Heart right ventricle (tissue), 16 donors: ENCODE measurements at regions not wholly inside any gene's neighbourhood (a gene's known extent, or its start where the extent isn't known, plus 50 kb on each side); places are given as distances from the start of the nearest gene placed in this dataset.
"Not testable (repeated sequence)": the region's sequence is repeated elsewhere in the genome, so short reads cannot be mapped to it uniquely, and the experiment has no call there.

Experiments
- ATAC-seq, 8 donors: fragments of 200-7000 bp; cut with Tn5 transposase; one replicate each; pipeline ENCODE4 v1.9.1; 2020; ENCODE audit warnings: mild to moderate bottlenecking in 8 of 8, moderate library complexity in 8 of 8, moderate number of reproducible peaks in 1 of 8
- DNase-seq, 2 donors: peaks; one replicate each; pipeline ENCODE4 v3.0.0-alpha.2; 2020
- H3K27ac ChIP-seq, 10 donors: fragments of 200-600 bp; sonication (generic) in 2 of 10; one replicate each; pipeline versions ENCODE4 v1.5.0 to v1.8.0; 2020 to 2022; ENCODE audit warnings: mild to moderate bottlenecking in 3 of 10
- H3K27me3 ChIP-seq, 7 donors: fragments of 200-600 bp; one replicate each; pipeline ENCODE4 v1.8.0; 2021 to 2022; ENCODE audit warnings: mild to moderate bottlenecking in 2 of 7
- H3K36me3 ChIP-seq, 9 donors: fragments of 200-600 bp; sonication (generic) in 1 of 9; one replicate each; pipeline versions ENCODE4 v1.5.0 to v1.8.0; 2020 to 2022; ENCODE audit warnings: mild to moderate bottlenecking in 2 of 9
- H3K4me1 ChIP-seq, 9 donors: fragments of 200-600 bp; sonication (generic) in 1 of 9; one replicate each; pipeline versions ENCODE4 v1.5.0 to v1.8.0; 2020 to 2022; ENCODE audit warnings: mild to moderate bottlenecking in 4 of 9
- H3K4me3 ChIP-seq, 10 donors: fragments of 200-600 bp; sonication (generic) in 2 of 10; one replicate each; pipeline versions ENCODE4 v1.5.0 to v1.8.0; 2020 to 2022; ENCODE audit warnings: mild to moderate bottlenecking in 7 of 10, moderate library complexity in 2 of 10
- H3K9me3 ChIP-seq, 11 donors: fragments of 200-600 bp in 10 of 11; sonication (generic) in 2 of 11; one replicate each; pipeline versions ENCODE4 v1.5.0 to v1.8.0; 2013 to 2022; ENCODE audit warnings: mild to moderate bottlenecking in 2 of 11, control low read depth in 1 of 11, moderate library complexity in 1 of 11
- WGBS, 2 donors: extraction: QIAGEN DNeasy Blood & Tissue Kit; methylation state at CpG; one replicate each; pipeline ENCODE4 v1.1.7; 2013; ENCODE audit warnings: inconsistent platforms in 1 of 2; 5-methylcytosine and 5-hydroxymethylcytosine counted together
- intact Hi-C, 10 donors: fragments of 100-400 bp; cut with DNase I; formaldehyde crosslinking; loops; one replicate each; pipeline versions ENCODE4 v1.11.1 to v1.14.2; 2022
- TF ChIP-seq, protein P1 (sequence below), 9 donors: fragments of 200-600 bp; sonication (generic) in 2 of 9; IDR thresholded peaks; one replicate each; pipeline versions ENCODE4 v1.5.0 to v1.8.0; 2021 to 2022; ENCODE audit warnings: antibody characterized with exemption in 9 of 9, mild to moderate bottlenecking in 5 of 9, moderate library complexity in 1 of 9
- donor health status: Arrhythmogenic right ventricular cardiomyopathy.
- donor health status: ischemic (EF 13 %, LVEDD 7.1; RV severe dilation, severe dysfunction).
- donor health status: healthy with polysubstance abuse.
- donor health status: DM: no; HTN: yes; CAD: no.
- donor health status: DM: no; HTN: no; CAD: no.
- donor health status: ischemic (EF 25% LVEDD 6.9; RV normal size, moderate dysfunction).
- donor health status: ischemic (EF 25% LVEDD 5.7; RV mildly dilated, moderate dysfunction).
- donor health status: healthy.
- donor health status: DM: yes; HTN: yes; CAD: no.
- donor health status: Ischemic cardiomyopathy.
- donor health status: ischemic (EF 35%, LVEDD 5.7; RV mildly dilated, moderate dysfunction).
- donor health status: nonischemic (EF 11% LVEDD 7.7; RV severe dilation, severe dysfunction).
- donor health status: DM: yes; HTN: yes; CAD: no.
- donor health status: PGD.
- donor health status: ischemic (EF 29% LVEDD 5.4; RV normal size, mild dysfunction).
- donor health status: nonischemic (EF 23%, LVEDD 6.1; RV moderate dilation, normal function).

DNA sequence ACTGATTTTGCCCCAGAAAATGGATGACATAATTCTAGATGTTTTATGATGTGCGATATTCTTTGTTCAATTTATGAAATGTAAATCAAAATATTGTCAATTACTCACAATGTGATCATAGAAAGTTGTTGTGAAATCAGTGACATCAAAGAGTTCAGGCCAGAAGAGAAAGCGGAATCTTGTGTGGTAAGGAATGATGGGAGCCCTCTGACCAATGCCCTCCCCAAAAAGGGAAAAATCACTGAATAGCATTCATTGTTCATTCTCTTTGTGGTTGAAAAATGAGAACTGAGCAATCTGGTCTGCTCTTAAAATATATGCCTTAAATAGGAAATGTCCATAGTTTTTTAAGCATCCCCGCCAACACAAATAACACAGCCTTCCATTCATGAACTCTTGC, 247.1 kb upstream of the GRIK2 start:
- ATAC-seq (no peak), DNase-seq (no peak)
- Histone ChIP-seq H3K4me3 (no peak overlapping the region), H3K4me1 (no peaks in the 10 kb centered on the region), H3K36me3 (no peaks in the 10 kb centered on the region), H3K27me3 (no peaks in the 10 kb centered on the region), H3K27ac (no peak overlapping the region), H3K9me3 (peaks cover 0 to 3% (median 0%) of the 10 kb centered on the region in 11 donors)
- intact Hi-C loops = no loop called here
- WGBS, 2 donors = 74 to 84% methylated on average over 3 of the region's 3 CpGs
- TF ChIP-seq, protein P1, sequence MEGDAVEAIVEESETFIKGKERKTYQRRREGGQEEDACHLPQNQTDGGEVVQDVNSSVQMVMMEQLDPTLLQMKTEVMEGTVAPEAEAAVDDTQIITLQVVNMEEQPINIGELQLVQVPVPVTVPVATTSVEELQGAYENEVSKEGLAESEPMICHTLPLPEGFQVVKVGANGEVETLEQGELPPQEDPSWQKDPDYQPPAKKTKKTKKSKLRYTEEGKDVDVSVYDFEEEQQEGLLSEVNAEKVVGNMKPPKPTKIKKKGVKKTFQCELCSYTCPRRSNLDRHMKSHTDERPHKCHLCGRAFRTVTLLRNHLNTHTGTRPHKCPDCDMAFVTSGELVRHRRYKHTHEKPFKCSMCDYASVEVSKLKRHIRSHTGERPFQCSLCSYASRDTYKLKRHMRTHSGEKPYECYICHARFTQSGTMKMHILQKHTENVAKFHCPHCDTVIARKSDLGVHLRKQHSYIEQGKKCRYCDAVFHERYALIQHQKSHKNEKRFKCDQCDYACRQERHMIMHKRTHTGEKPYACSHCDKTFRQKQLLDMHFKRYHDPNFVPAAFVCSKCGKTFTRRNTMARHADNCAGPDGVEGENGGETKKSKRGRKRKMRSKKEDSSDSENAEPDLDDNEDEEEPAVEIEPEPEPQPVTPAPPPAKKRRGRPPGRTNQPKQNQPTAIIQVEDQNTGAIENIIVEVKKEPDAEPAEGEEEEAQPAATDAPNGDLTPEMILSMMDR (IDR thresholded peaks at IDR 0.05) = no peak

DNA sequence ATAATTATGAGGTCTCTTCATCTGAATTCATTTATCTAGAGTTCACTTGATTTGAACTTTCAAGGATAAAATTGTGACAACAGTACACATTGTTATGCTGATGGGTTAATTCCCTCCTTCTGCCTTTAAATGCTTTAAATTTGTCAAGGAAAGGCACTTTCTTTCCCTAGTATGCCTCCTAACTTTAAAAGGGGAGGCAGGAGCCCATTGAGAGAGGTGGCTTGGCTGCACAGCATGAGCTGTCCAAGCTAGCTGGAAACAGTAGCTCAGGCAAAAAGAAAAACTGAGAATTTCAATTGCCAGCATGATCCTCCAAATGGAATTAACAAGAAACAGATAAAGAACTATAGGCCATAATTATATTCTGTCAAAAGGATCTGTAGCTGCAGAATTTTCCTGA, 243.3 kb upstream of the GRIK2 start:
- intact Hi-C loops = no loop called here
- Histone ChIP-seq H3K4me1 (no peaks in the 10 kb centered on the region), H3K27me3 (no peaks in the 10 kb centered on the region), H3K4me3 (no peak overlapping the region), H3K9me3 (peaks cover 0 to 10% (median 0%) of the 10 kb centered on the region in 11 donors), H3K27ac (no peak overlapping the region), H3K36me3 (no peaks in the 10 kb centered on the region)
- TF ChIP-seq, protein P1 (IDR thresholded peaks at IDR 0.05) = no peak
- DNase-seq (no peak), ATAC-seq (no peak)

DNA sequence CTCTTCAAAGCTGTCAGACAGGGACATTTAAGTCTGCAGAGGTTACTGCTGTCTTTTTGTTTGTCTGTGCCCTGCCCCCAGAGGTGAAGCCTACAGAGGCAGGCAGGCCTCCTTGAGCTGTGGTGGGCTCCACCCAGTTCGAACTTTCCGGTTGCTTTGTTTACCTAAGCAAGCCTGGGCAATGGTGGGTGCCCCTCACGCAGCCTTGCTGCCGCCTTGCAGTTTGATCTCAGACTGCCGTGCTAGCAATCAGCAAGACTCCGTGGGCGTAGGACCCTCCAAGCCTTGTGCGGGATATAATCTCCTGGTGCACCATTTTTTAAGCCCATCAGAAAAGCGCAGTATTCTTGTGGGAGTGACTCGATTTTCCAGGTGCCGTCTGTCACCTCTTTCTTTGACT, 235.9 kb upstream of the GRIK2 start:
- H3K4me3 ChIP-seq, H3K27ac ChIP-seq, DNase-seq, H3K4me1 ChIP-seq, H3K36me3 ChIP-seq, H3K9me3 ChIP-seq, intact Hi-C loops, ATAC-seq, H3K27me3 ChIP-seq: not testable (repeated sequence)
- WGBS, 2 donors = 88 to 93% methylated on average over 11 of the region's 11 CpGs

DNA sequence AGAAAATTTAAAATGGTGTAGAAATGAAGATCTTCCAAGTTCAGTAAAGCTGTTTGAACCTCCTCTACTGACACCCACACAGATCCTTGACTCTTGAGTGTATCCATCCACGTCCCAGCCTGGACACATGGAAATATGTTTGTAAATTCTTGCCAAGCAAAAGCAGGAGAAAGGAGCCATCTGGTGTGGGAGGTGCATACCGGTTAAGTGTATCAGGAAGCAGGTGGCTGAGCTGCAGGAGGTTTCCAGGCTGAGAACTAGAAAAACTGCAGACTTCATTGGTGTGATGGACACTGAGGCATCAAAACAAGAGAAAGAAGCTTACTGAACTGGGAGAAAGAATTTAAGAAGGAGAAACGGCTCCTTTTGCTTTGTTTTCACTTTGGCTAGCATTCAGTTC, 229.9 kb upstream of the GRIK2 start:
- no peaks in the 10 kb centered on the region for H3K4me1 ChIP-seq
- TF ChIP-seq, protein P1 (IDR thresholded peaks at IDR 0.05) = no peak
- 31 to 43% methylated on average over 3 of the region's 3 CpGs for WGBS, 2 donors
- no peaks in the 10 kb centered on the region for H3K36me3 ChIP-seq
- no peak overlapping the region for H3K27ac ChIP-seq
- DNase-seq = no peak
- intact Hi-C loops = no loop called here
- ATAC-seq = no peak
- no peak overlapping the region for H3K4me3 ChIP-seq
- H3K9me3 ChIP-seq = no peaks in the 10 kb centered on the region
- H3K27me3 ChIP-seq = no peaks in the 10 kb centered on the region

DNA sequence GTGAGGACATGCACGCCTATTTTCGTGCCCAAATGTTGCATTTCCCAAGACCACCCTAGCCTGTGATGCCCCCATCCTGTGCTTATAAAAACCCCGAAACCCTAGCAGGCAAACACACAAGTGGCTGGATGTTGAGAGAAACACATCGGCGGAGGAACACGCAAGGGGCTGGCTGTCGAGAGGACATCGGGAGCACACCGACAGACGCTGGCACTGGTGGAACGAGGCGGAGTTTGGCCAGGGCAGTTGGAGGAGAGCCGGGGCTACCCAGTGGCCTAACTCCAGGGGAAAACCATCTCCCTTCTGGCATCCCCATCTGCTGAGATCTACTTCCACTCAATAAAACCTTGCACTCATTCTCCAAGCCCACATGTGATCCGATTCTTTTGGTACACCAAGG, 225.9 kb upstream of the GRIK2 start:
- intact Hi-C loops = no loop called here
- Histone ChIP-seq H3K27ac (no peak overlapping the region), H3K4me1 (no peaks in the 10 kb centered on the region), H3K4me3 (no peak overlapping the region), H3K9me3 (peaks cover 0 to 32% (median 17%) of the 10 kb centered on the region in 11 donors), H3K36me3 (no peaks in the 10 kb centered on the region), H3K27me3 (no peaks in the 10 kb centered on the region)
- no peak for DNase-seq
- WGBS, 2 donors = 91 to 95% methylated on average over 14 of the region's 14 CpGs
- TF ChIP-seq, protein P1 (IDR thresholded peaks at IDR 0.05) = no peak
- ATAC-seq = no peak

DNA sequence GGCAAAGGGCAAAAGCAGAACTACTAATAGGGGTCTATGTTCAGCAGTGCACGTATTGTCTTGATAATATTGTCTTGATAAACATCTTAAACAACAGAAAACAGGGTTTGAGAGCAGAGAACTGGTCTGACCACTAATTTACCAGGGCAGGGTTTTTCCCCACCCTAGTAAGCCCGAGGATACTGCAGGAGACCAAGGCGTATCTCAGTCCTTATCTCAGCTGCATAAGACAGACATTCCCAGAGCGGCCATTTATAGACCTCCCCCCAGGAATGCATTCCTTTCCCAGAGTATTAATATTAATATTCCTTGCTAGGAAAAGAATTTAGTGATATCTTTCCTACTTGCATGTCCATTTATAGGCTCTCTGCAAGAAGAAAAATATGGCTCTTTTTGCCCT, 222.5 kb upstream of the GRIK2 start:
- H3K4me1 ChIP-seq, H3K4me3 ChIP-seq, ATAC-seq, intact Hi-C loops, H3K27me3 ChIP-seq, H3K36me3 ChIP-seq, DNase-seq, H3K27ac ChIP-seq: not testable (repeated sequence)
- WGBS, 2 donors = 81 to 91% methylated on average over 4 of the region's 4 CpGs
- peaks cover 0 to 32% (median 17%) of the 10 kb centered on the region in 11 donors for H3K9me3 ChIP-seq
